ENCODE measurements at regions not wholly inside any gene's neighbourhood (a gene's known extent, or its start where the extent isn't known, plus 50 kb on each side); places are given as distances from the start of the nearest gene placed in this dataset.

- no peak for DNase-seq
These were observed 1999.3 kb downstream of the MAT2B start for GRCh38 chr5:165504674-165505073.

GRCh38 chr5:165508286-165508685, 2002.9 kb downstream of the MAT2B start:
- no peak for DNase-seq

GRCh38 chr5:165508861-165509260, 2003.4 kb downstream of the MAT2B start:
- DNase-seq = no peak

- no peak for DNase-seq
These were observed 2016.6 kb downstream of the MAT2B start for GRCh38 chr5:165521816-165522610.

GRCh38 chr5:165525271-165525670, 2019.9 kb downstream of the MAT2B start:
- DNase-seq = no peak

- DNase-seq = no peak
These were observed 2020.9 kb downstream of the MAT2B start for GRCh38 chr5:165526357-165526756.

- no peak for DNase-seq
These were observed 2022.2 kb downstream of the MAT2B start for GRCh38 chr5:165527577-165527976.

GRCh38 chr5:165538065-165538464, 2032.6 kb downstream of the MAT2B start:
- no peak for DNase-seq

- DNase-seq = no peak
These were observed 2054.2 kb downstream of the MAT2B start for GRCh38 chr5:165559645-165560044.

- no peak for DNase-seq
These were observed 2055.2 kb downstream of the MAT2B start for GRCh38 chr5:165560648-165561047.

- DNase-seq = peak; percentile 54
These were observed 2060.5 kb downstream of the MAT2B start for GRCh38 chr5:165565911-165566310.

- no peak for DNase-seq
These were observed 2064.1 kb downstream of the MAT2B start for GRCh38 chr5:165569551-165569950.

GRCh38 chr5:165573445-165573844, 2068.0 kb downstream of the MAT2B start:
- no peak for DNase-seq

GRCh38 chr5:165574100-165574499, 2068.7 kb downstream of the MAT2B start:
- DNase-seq = no peak

GRCh38 chr5:165576678-165577275, 2071.4 kb downstream of the MAT2B start:
- no peak for DNase-seq

- DNase-seq = no peak
These were observed 2074.5 kb downstream of the MAT2B start for GRCh38 chr5:165579911-165580310.

- DNase-seq = no peak
These were observed 2089.3 kb downstream of the MAT2B start for GRCh38 chr5:165594693-165595092.

GRCh38 chr5:165602529-165602928, 2097.1 kb downstream of the MAT2B start:
- DNase-seq = no peak

- DNase-seq = no peak
These were observed 2101.6 kb downstream of the MAT2B start for GRCh38 chr5:165607026-165607425.

GRCh38 chr5:165609871-165610270, 2104.5 kb downstream of the MAT2B start:
- no peak for DNase-seq

GRCh38 chr5:165616490-165617405, 2111.3 kb downstream of the MAT2B start:
- no peak for DNase-seq

- no peak for DNase-seq
These were observed 2112.1 kb downstream of the MAT2B start for GRCh38 chr5:165617491-165617890.

GRCh38 chr5:165620394-165620793, 2115.0 kb downstream of the MAT2B start:
- no peak for DNase-seq
